LNCAP (cell line): ENCODE measurements at regions not wholly inside any gene's neighbourhood (a gene's known extent, or its start where the extent isn't known, plus 50 kb on each side); places are given as distances from the start of the nearest gene placed in this dataset.

Experiments used
- TF ChIP-seq, protein P1 (sequence below): fragments of 450-650 bp; IDR thresholded peaks from 2 replicates; pipeline ENCODE4 v1.5.1; 2017; ENCODE audit warnings: mild to moderate bottlenecking

- TF ChIP-seq, protein P1, sequence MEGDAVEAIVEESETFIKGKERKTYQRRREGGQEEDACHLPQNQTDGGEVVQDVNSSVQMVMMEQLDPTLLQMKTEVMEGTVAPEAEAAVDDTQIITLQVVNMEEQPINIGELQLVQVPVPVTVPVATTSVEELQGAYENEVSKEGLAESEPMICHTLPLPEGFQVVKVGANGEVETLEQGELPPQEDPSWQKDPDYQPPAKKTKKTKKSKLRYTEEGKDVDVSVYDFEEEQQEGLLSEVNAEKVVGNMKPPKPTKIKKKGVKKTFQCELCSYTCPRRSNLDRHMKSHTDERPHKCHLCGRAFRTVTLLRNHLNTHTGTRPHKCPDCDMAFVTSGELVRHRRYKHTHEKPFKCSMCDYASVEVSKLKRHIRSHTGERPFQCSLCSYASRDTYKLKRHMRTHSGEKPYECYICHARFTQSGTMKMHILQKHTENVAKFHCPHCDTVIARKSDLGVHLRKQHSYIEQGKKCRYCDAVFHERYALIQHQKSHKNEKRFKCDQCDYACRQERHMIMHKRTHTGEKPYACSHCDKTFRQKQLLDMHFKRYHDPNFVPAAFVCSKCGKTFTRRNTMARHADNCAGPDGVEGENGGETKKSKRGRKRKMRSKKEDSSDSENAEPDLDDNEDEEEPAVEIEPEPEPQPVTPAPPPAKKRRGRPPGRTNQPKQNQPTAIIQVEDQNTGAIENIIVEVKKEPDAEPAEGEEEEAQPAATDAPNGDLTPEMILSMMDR: no peak
These were observed 243.5 kb downstream of the MFSD1 start for GRCh38 chr3:159045279-159045885.

- TF ChIP-seq, protein P1: no peak
These were observed 245.5 kb downstream of the MFSD1 start for GRCh38 chr3:159047361-159047760.

GRCh38 chr3:159057621-159058020 lies 255.8 kb downstream of the MFSD1 start:
- TF ChIP-seq, protein P1: no peak

GRCh38 chr3:159058859-159059258 lies 257.0 kb downstream of the MFSD1 start:
- TF ChIP-seq, protein P1: no peak

- TF ChIP-seq, protein P1: no peak
These were observed 257.5 kb downstream of the MFSD1 start for GRCh38 chr3:159059395-159059794.

GRCh38 chr3:159062734-159063410 lies 261.0 kb downstream of the MFSD1 start:
- TF ChIP-seq, protein P1: no peak

GRCh38 chr3:159069091-159069490 lies 267.2 kb downstream of the MFSD1 start, which contains the start of gene IQCJ:
Gene IQCJ, plus strand, starts transcription at chr3:159069319.
- TF ChIP-seq, protein P1: no peak
